MG63 (cell line): ENCODE measurements at regions not wholly inside any gene's neighbourhood (a gene's known extent, or its start where the extent isn't known, plus 50 kb on each side); places are given as distances from the start of the nearest gene placed in this dataset.

ENCODE experiments used
- DNase-seq: peaks from one replicate; pipeline ENCODE4 v3.0.0-alpha.2; 2020
- H3K27me3 ChIP-seq: fragments of 250-450 bp; sonication (Bioruptor Pico); 2 replicates; pipeline ENCODE4 v1.5.1; 2020; ENCODE audit warnings: mild to moderate bottlenecking, moderate library complexity
- H3K36me3 ChIP-seq: fragments of 250-450 bp; sonication (Bioruptor Pico); 2 replicates; pipeline ENCODE4 v1.5.1; 2020; ENCODE audit warnings: mild to moderate bottlenecking, moderate library complexity
- H3K4me3 ChIP-seq: fragments of 250-450 bp; sonication (Bioruptor Pico); 2 replicates; pipeline ENCODE4 v1.5.1; 2020; ENCODE audit warnings: mild to moderate bottlenecking, moderate library complexity
- H3K9me3 ChIP-seq: fragments of 250-450 bp; sonication (Bioruptor Pico); 2 replicates; pipeline ENCODE4 v1.5.1; 2020; ENCODE audit warnings: mild to moderate bottlenecking, moderate library complexity

- no peaks in the 10 kb centered on the region for H3K36me3 ChIP-seq
- no peaks in the 10 kb centered on the region for H3K9me3 ChIP-seq
- peak; percentile 3 for DNase-seq
- H3K27me3 ChIP-seq = no peaks in the 10 kb centered on the region
- H3K4me3 ChIP-seq = no peak overlapping the region
These were observed 133.6 kb upstream of the VRK1 start for GRCh38 chr14:96663491-96664067.

- H3K9me3 ChIP-seq = no peaks in the 10 kb centered on the region
- no peaks in the 10 kb centered on the region for H3K27me3 ChIP-seq
- H3K4me3 ChIP-seq = no peak overlapping the region
- no peak for DNase-seq
- no peaks in the 10 kb centered on the region for H3K36me3 ChIP-seq
These were observed 131.1 kb upstream of the VRK1 start for GRCh38 chr14:96666088-96666487.

GRCh38 chr14:96670391-96670790 is 126.8 kb upstream of the VRK1 start:
- Histone ChIP-seq H3K9me3 (no peaks in the 10 kb centered on the region), H3K27me3 (no peaks in the 10 kb centered on the region), H3K36me3 (no peaks in the 10 kb centered on the region), H3K4me3 (no peak overlapping the region)
- no peak for DNase-seq

- Histone ChIP-seq H3K27me3 (no peaks in the 10 kb centered on the region), H3K36me3 (no peaks in the 10 kb centered on the region), H3K4me3 (no peak overlapping the region), H3K9me3 (no peaks in the 10 kb centered on the region)
- DNase-seq = no peak
These were observed 126.0 kb upstream of the VRK1 start for GRCh38 chr14:96671218-96671617.

GRCh38 chr14:96673706-96674105 is 123.5 kb upstream of the VRK1 start:
- Histone ChIP-seq H3K36me3 (no peaks in the 10 kb centered on the region), H3K27me3 (no peaks in the 10 kb centered on the region), H3K4me3 (no peak overlapping the region), H3K9me3 (no peaks in the 10 kb centered on the region)
- DNase-seq = no peak

GRCh38 chr14:96674121-96674520 is 123.1 kb upstream of the VRK1 start:
- no peak for DNase-seq
- Histone ChIP-seq H3K36me3 (no peaks in the 10 kb centered on the region), H3K9me3 (no peaks in the 10 kb centered on the region), H3K27me3 (no peaks in the 10 kb centered on the region), H3K4me3 (no peak overlapping the region)

GRCh38 chr14:96676166-96676565 is 121.0 kb upstream of the VRK1 start:
- Histone ChIP-seq H3K9me3 (no peaks in the 10 kb centered on the region), H3K36me3 (no peaks in the 10 kb centered on the region), H3K27me3 (no peaks in the 10 kb centered on the region), H3K4me3 (no peak overlapping the region)
- DNase-seq = no peak

- Histone ChIP-seq H3K4me3 (no peak overlapping the region), H3K27me3 (no peaks in the 10 kb centered on the region), H3K36me3 (no peaks in the 10 kb centered on the region), H3K9me3 (no peaks in the 10 kb centered on the region)
- DNase-seq = peak; percentile 56
These were observed 115.4 kb upstream of the VRK1 start for GRCh38 chr14:96681829-96682228.

GRCh38 chr14:96682401-96682800 is 114.8 kb upstream of the VRK1 start:
- no peaks in the 10 kb centered on the region for H3K36me3 ChIP-seq
- no peak overlapping the region for H3K4me3 ChIP-seq
- H3K27me3 ChIP-seq = no peaks in the 10 kb centered on the region
- no peak for DNase-seq
- H3K9me3 ChIP-seq = no peaks in the 10 kb centered on the region

GRCh38 chr14:96683562-96684289 is 113.5 kb upstream of the VRK1 start:
- Histone ChIP-seq H3K4me3 (no peak overlapping the region), H3K9me3 (no peaks in the 10 kb centered on the region), H3K36me3 (no peaks in the 10 kb centered on the region), H3K27me3 (no peaks in the 10 kb centered on the region)
- DNase-seq = peak; percentile 7

GRCh38 chr14:96686126-96686525 is 111.1 kb upstream of the VRK1 start:
- no peaks in the 10 kb centered on the region for H3K27me3 ChIP-seq
- H3K9me3 ChIP-seq = no peaks in the 10 kb centered on the region
- H3K4me3 ChIP-seq = no peak overlapping the region
- no peak for DNase-seq
- H3K36me3 ChIP-seq = no peaks in the 10 kb centered on the region

- no peak for DNase-seq
- Histone ChIP-seq H3K27me3 (no peaks in the 10 kb centered on the region), H3K4me3 (no peak overlapping the region), H3K36me3 (no peaks in the 10 kb centered on the region), H3K9me3 (no peaks in the 10 kb centered on the region)
These were observed 108.6 kb upstream of the VRK1 start for GRCh38 chr14:96688629-96689028.

GRCh38 chr14:96690713-96691383 is 106.3 kb upstream of the VRK1 start:
- Histone ChIP-seq H3K4me3 (no peak overlapping the region), H3K36me3 (no peaks in the 10 kb centered on the region), H3K9me3 (no peaks in the 10 kb centered on the region), H3K27me3 (no peaks in the 10 kb centered on the region)
- DNase-seq = no peak

- Histone ChIP-seq H3K4me3 (no peak overlapping the region), H3K36me3 (no peaks in the 10 kb centered on the region)
These were observed 103.8 kb upstream of the VRK1 start for GRCh38 chr14:96693252-96693820.

GRCh38 chr14:96693987-96694386 is 103.2 kb upstream of the VRK1 start:
- Histone ChIP-seq H3K36me3 (no peaks in the 10 kb centered on the region), H3K9me3 (no peaks in the 10 kb centered on the region), H3K4me3 (no peak overlapping the region), H3K27me3 (no peaks in the 10 kb centered on the region)
- no peak for DNase-seq

More at GRCh38 chr14:96693252-96693820, 103.8 kb upstream of the VRK1 start:
- no peak for DNase-seq
- no peaks in the 10 kb centered on the region for H3K27me3 ChIP-seq
- H3K9me3 ChIP-seq = no peaks in the 10 kb centered on the region

GRCh38 chr14:96698960-96699539 is 98.1 kb upstream of the VRK1 start:
- DNase-seq = no peak
- H3K4me3 ChIP-seq = no peak overlapping the region
- no peaks in the 10 kb centered on the region for H3K27me3 ChIP-seq
- no peaks in the 10 kb centered on the region for H3K36me3 ChIP-seq
- H3K9me3 ChIP-seq = no peaks in the 10 kb centered on the region

- Histone ChIP-seq H3K27me3 (no peaks in the 10 kb centered on the region), H3K4me3 (no peak overlapping the region), H3K9me3 (no peaks in the 10 kb centered on the region), H3K36me3 (no peaks in the 10 kb centered on the region)
- no peak for DNase-seq
These were observed 97.5 kb upstream of the VRK1 start for GRCh38 chr14:96699666-96700065.
